ENCODE measurements at regions not wholly inside any gene's neighbourhood (a gene's known extent, or its start where the extent isn't known, plus 50 kb on each side); places are given as distances from the start of the nearest gene placed in this dataset.

- H3K36me3 ChIP-seq = no peaks in the 10 kb centered on the region
- Mint-ChIP-seq H3K4me1 (peaks cover 19% of the 10 kb centered on the region), H3K9me3 (peaks cover 4% of the 10 kb centered on the region), H3K27me3 (ENCODE audit: insufficient read depth, low read depth) (peaks cover 6% of the 10 kb centered on the region), H3K36me3 (no peaks in the 10 kb centered on the region), H3K4me3 (no peak overlapping the region), H3K27ac (no peak overlapping the region)
- H2AFZ ChIP-seq (replicated peaks) = no peak overlapping the region
- H3K9ac ChIP-seq = no peak overlapping the region
- H4K20me1 ChIP-seq (ENCODE audit: low read depth) = no peaks in the 10 kb centered on the region
- H3K27me3 ChIP-seq = no peaks in the 10 kb centered on the region
- TF ChIP-seq CTCF (IDR thresholded peaks at IDR 0.05) = no peak
- TF ChIP-seq EZH2phosphoT487 (IDR thresholded peaks at IDR 0.05) = no peak
- TF ChIP-seq EZH2 (IDR thresholded peaks at IDR 0.05) = no peak
- H3F3A ChIP-seq (ENCODE audit: low read depth) = no peaks in the 10 kb centered on the region
- H3K4me1 ChIP-seq = peaks cover 11% of the 10 kb centered on the region
- H3K4me2 ChIP-seq = no peak overlapping the region
- no peaks in the 10 kb centered on the region for H3K79me2 ChIP-seq (ENCODE audit: low read depth)
- H3K27ac ChIP-seq = no peak overlapping the region
- DNase-seq (ENCODE audit: low spot score) = no peak
- no peak overlapping the region for H3K4me3 ChIP-seq
- no peaks in the 10 kb centered on the region for H3K9me3 ChIP-seq (ENCODE audit: low read depth)
These were observed 146.8 kb upstream of the KLHL29 start for GRCh38 chr2:23238011-23238657.

GRCh38 chr2:23239374-23239773 lies 145.6 kb upstream of the KLHL29 start:
- Histone ChIP-seq H3K4me1 (peaks cover 11% of the 10 kb centered on the region), H4K20me1 (ENCODE audit: low read depth) (no peaks in the 10 kb centered on the region), H3K9ac (no peak overlapping the region), H3K27ac (no peak overlapping the region), H3K4me3 (no peak overlapping the region), H3K36me3 (no peaks in the 10 kb centered on the region), H3K4me2 (no peak overlapping the region), H2AFZ (replicated peaks) (no peak overlapping the region), H3K79me2 (ENCODE audit: low read depth) (no peaks in the 10 kb centered on the region), H3K9me3 (ENCODE audit: low read depth) (no peaks in the 10 kb centered on the region), H3F3A (ENCODE audit: low read depth) (no peaks in the 10 kb centered on the region), H3K27me3 (no peaks in the 10 kb centered on the region)
- Mint-ChIP-seq H3K27ac (no peak overlapping the region), H3K27me3 (ENCODE audit: insufficient read depth, low read depth) (peaks cover 6% of the 10 kb centered on the region), H3K4me1 (peaks cover 19% of the 10 kb centered on the region), H3K9me3 (peaks cover 4% of the 10 kb centered on the region), H3K36me3 (no peaks in the 10 kb centered on the region), H3K4me3 (no peak overlapping the region)
- TF ChIP-seq EZH2phosphoT487 (IDR thresholded peaks at IDR 0.05) (no peak), EZH2 (IDR thresholded peaks at IDR 0.05) (no peak), CTCF (IDR thresholded peaks at IDR 0.05) (no peak)
- no peak for DNase-seq (ENCODE audit: low spot score)

DNA sequence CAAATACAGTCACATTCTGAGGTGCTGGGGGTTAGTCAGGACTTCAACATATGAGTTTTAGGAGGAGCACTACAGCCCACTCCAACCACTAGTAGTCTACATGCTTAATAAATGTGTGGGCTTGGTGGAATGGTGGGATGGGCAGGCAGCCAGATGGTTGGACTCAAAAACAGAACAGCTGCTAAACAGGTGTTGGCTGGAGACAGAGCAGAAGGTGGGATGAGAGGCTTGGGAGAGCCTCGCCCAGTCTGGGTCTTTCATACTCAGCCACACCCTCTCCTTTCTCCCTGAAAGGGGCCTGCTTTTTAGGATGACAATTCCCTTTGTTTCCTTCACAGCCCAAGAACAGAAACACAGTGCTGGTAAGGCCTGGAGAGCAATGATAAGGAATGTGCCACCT lies 143.9 kb upstream of the KLHL29 start:
- H3K27ac Mint-ChIP-seq = no peak overlapping the region
- H3K4me1 Mint-ChIP-seq = peaks cover 19% of the 10 kb centered on the region
- peaks cover 6% of the 10 kb centered on the region for H3K27me3 Mint-ChIP-seq (ENCODE audit: insufficient read depth, low read depth)
- no peak overlapping the region for H3K27ac ChIP-seq
- no peaks in the 10 kb centered on the region for H3F3A ChIP-seq (ENCODE audit: low read depth)
- TF ChIP-seq EZH2phosphoT487 (IDR thresholded peaks at IDR 0.05) (no peak), EZH2 (IDR thresholded peaks at IDR 0.05) (no peak), CTCF (IDR thresholded peaks at IDR 0.05) (no peak)
- H4K20me1 ChIP-seq (ENCODE audit: low read depth) = no peaks in the 10 kb centered on the region
- H3K9ac ChIP-seq = no peak overlapping the region
- no peaks in the 10 kb centered on the region for H3K36me3 ChIP-seq
- no peak overlapping the region for H3K4me3 Mint-ChIP-seq
- no peak overlapping the region for H3K4me3 ChIP-seq
- H3K9me3 ChIP-seq (ENCODE audit: low read depth) = no peaks in the 10 kb centered on the region
- no peak overlapping the region for H2AFZ ChIP-seq (replicated peaks)
- DNase-seq (ENCODE audit: low spot score) = no peak
- H3K4me2 ChIP-seq = no peak overlapping the region
- no peaks in the 10 kb centered on the region for H3K79me2 ChIP-seq (ENCODE audit: low read depth)
- no peaks in the 10 kb centered on the region for H3K27me3 ChIP-seq
- H3K4me1 ChIP-seq = peaks cover 11% of the 10 kb centered on the region
- peaks cover 4% of the 10 kb centered on the region for H3K9me3 Mint-ChIP-seq
- no peaks in the 10 kb centered on the region for H3K36me3 Mint-ChIP-seq
